Activated CD8-positive, alpha-beta T cell treated with anti-CD3 and anti-CD28 coated beads for 36 hours (primary cell): ENCODE measurements at regions not wholly inside any gene's neighbourhood (a gene's known extent, or its start where the extent isn't known, plus 50 kb on each side); places are given as distances from the start of the nearest gene placed in this dataset.

Experiments used
- ATAC-seq: fragments of 200-7000 bp; cut with Tn5 transposase; one replicate; pipeline ENCODE4 v1.10.0; 2021; ENCODE audit warnings: mild to moderate bottlenecking, moderate library complexity
- CTCF ChIA-PET: fragments of 350-600 bp; sonication (Branson Sonifier 250); formaldehyde crosslinking; loops from one replicate; lab custom pipeline; 2021; ENCODE audit warnings: antibody characterized with exemption; lab: Charles Lee
- POLR2A ChIA-PET: fragments of 350-600 bp; sonication (Branson Sonifier 250); formaldehyde crosslinking; loops from one replicate; lab custom pipeline; 2021; ENCODE audit warnings: antibody characterized with exemption; lab: Charles Lee
- DNase-seq: peaks from one replicate; pipeline ENCODE4 v3.0.0-alpha.2; 2020
- H3K27ac Mint-ChIP-seq: one replicate; pipeline ENCODE4 v1.8.0; 2021; ENCODE audit warnings: mild to moderate bottlenecking, mixed read lengths
- H3K27me3 Mint-ChIP-seq: one replicate; pipeline ENCODE4 v1.8.0; 2021; ENCODE audit warnings: mixed read lengths
- H3K36me3 Mint-ChIP-seq: one replicate; pipeline ENCODE4 v1.8.0; 2021; ENCODE audit warnings: low read depth, mixed read lengths
- H3K4me1 Mint-ChIP-seq: one replicate; pipeline ENCODE4 v1.8.0; 2021; ENCODE audit warnings: low read depth, mixed read lengths
- H3K4me3 Mint-ChIP-seq: one replicate; pipeline ENCODE4 v1.8.0; 2021; ENCODE audit warnings: mild to moderate bottlenecking, moderate library complexity, mixed read lengths
- H3K9me3 Mint-ChIP-seq: one replicate; pipeline ENCODE4 v1.8.0; 2021; ENCODE audit warnings: mixed read lengths
- intact Hi-C: fragments of 100-400 bp; cut with micrococcal nuclease; formaldehyde crosslinking; loops from one replicate; pipeline ENCODE4 v1.10.0; 2022
- TF ChIP-seq, protein P1 (sequence below): fragments of 200-600 bp; IDR thresholded peaks from one replicate; pipeline ENCODE4 v1.8.0; 2022; ENCODE audit warnings: antibody characterized with exemption, mild to moderate bottlenecking

DNA sequence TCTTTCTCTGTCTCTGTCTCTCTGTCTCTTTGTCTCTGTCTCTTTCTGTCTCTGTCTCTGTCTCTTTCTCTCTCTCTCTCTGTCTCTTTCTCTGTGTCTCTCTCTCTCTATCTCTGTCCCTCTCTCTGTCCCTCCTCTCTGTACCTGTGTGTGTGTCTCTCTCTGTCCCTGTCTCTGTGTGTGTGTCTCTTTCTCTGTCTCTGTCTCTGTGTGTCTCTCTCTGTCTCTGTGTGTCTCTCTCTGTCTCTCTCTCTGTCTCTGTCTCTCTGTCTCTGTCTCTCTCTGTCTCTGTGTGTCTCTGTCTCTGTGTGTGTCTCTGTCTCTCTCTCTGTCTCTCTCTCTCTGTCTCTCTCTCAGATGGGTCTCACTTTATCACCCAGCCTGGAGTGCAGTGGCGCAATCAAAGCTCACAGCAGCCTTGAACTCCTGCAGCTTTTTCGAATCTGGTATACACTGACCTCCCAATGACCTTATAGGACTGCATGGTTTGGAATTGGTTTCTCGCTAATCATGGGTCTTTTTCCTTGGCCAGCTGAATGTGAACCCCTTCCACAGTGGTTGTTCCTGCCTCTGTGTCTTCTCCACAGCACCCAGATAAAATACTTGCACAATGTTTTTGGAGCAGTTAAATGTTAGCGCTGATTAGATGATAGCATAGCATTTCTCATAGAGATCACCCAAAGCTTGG, 102.6 kb upstream of the KLHL25 start:
- intact Hi-C loops: no loop called here
- peaks cover 19% of the 10 kb centered on the region for H3K27me3 Mint-ChIP-seq
- DNase-seq (no peak), ATAC-seq (no peak)
- H3K4me3 Mint-ChIP-seq: no peak overlapping the region
- no peaks in the 10 kb centered on the region for H3K4me1 Mint-ChIP-seq
- TF ChIP-seq, protein P1, sequence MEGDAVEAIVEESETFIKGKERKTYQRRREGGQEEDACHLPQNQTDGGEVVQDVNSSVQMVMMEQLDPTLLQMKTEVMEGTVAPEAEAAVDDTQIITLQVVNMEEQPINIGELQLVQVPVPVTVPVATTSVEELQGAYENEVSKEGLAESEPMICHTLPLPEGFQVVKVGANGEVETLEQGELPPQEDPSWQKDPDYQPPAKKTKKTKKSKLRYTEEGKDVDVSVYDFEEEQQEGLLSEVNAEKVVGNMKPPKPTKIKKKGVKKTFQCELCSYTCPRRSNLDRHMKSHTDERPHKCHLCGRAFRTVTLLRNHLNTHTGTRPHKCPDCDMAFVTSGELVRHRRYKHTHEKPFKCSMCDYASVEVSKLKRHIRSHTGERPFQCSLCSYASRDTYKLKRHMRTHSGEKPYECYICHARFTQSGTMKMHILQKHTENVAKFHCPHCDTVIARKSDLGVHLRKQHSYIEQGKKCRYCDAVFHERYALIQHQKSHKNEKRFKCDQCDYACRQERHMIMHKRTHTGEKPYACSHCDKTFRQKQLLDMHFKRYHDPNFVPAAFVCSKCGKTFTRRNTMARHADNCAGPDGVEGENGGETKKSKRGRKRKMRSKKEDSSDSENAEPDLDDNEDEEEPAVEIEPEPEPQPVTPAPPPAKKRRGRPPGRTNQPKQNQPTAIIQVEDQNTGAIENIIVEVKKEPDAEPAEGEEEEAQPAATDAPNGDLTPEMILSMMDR: no peak
- ChIA-PET POLR2A (interaction anchor here (1.0 kb wide), 1 partner anchor 53 kb away, joined by 3 read pairs; no protein-coding TSS in a partner anchor), CTCF (interaction anchor here (1.1 kb wide), 1 partner anchor 38 kb away, joined by 3 read pairs; no protein-coding TSS in a partner anchor)
- H3K27ac Mint-ChIP-seq: no peak overlapping the region
- H3K9me3 Mint-ChIP-seq: no peaks in the 10 kb centered on the region
- no peaks in the 10 kb centered on the region for H3K36me3 Mint-ChIP-seq

DNA sequence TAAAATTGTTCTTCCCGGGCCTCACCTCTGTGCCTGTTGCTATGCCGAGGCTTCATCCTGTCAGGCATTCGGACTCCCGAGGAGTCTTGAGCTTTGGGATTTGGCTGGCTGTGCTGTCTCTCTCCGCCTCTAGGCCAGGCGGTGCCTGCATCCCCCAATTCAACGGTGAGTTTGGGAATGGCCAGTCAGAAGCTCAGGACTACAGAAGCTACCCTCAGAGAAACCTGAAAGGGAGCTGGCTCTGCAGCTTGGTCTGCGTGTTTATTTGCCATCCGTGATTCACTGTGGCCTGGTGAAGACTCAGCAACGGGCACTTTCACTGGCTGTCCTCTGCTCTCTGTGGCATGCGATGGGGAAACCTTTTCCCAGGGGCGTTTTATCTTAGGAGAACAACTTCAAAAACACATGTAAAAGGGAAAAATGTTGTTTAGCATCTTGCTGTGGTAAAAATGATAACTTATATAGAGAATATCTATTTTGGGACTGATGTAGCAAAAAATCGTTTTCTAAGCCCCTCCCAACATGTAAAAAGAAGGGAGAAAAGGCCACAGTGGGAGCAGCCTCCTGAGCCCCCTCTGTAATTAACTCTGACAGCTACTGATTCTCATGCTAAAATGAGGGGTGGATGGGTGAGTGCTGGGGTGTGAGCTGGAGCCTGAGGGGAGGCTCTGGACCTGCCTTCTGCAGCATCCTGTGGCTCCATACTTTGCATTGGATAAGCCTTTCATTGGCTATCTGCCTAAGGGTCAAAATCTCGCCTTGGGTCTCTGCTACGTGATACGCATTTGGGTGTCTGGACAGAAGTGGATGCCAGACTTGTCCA, 103.4 kb upstream of the KLHL25 start:
- Mint-ChIP-seq H3K4me3 (no peak overlapping the region), H3K27me3 (peaks cover 19% of the 10 kb centered on the region), H3K36me3 (no peaks in the 10 kb centered on the region), H3K4me1 (no peaks in the 10 kb centered on the region), H3K27ac (no peak overlapping the region), H3K9me3 (no peaks in the 10 kb centered on the region)
- intact Hi-C loops: no loop called here
- TF ChIP-seq, protein P1: no peak
- POLR2A ChIA-PET: interaction anchor here (1.0 kb wide), 1 partner anchor 54 kb away, joined by 3 read pairs; no protein-coding TSS in a partner anchor
- CTCF ChIA-PET: interaction anchor here (1.1 kb wide), 1 partner anchor 39 kb away, joined by 3 read pairs; no protein-coding TSS in a partner anchor
- ATAC-seq (no peak), DNase-seq (no peak)

DNA sequence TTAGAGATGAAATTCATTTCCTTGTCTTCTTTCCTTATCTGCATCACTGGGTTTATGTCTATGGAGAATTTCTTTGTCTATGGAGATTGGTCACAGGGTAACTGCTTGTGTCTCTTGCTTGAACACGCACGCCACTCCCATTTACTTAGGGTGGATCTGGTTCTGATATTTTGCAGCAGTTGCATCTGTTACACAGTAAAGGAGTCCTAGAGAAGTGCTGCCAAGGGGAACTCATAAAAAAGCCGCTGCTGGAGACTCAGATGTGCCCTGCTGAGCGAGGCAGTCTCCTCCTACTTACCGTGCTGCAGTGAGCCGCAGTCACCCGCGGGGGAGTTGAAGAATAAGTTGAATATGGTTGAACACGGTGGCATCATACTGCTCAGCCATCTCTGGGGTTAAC, 105.2 kb upstream of the KLHL25 start:
- Mint-ChIP-seq H3K27me3 (peaks cover 16% of the 10 kb centered on the region), H3K27ac (no peak overlapping the region), H3K4me3 (no peak overlapping the region), H3K9me3 (no peaks in the 10 kb centered on the region), H3K36me3 (no peaks in the 10 kb centered on the region), H3K4me1 (no peaks in the 10 kb centered on the region)
- intact Hi-C loops: no loop called here
- TF ChIP-seq, protein P1: no peak
- ChIA-PET CTCF (no interaction called here), POLR2A (interaction anchor here (1.2 kb wide), 1 partner anchor 317 kb away, joined by 3 read pairs; no protein-coding TSS in a partner anchor)
- ATAC-seq: no peak
- DNase-seq: no peak

DNA sequence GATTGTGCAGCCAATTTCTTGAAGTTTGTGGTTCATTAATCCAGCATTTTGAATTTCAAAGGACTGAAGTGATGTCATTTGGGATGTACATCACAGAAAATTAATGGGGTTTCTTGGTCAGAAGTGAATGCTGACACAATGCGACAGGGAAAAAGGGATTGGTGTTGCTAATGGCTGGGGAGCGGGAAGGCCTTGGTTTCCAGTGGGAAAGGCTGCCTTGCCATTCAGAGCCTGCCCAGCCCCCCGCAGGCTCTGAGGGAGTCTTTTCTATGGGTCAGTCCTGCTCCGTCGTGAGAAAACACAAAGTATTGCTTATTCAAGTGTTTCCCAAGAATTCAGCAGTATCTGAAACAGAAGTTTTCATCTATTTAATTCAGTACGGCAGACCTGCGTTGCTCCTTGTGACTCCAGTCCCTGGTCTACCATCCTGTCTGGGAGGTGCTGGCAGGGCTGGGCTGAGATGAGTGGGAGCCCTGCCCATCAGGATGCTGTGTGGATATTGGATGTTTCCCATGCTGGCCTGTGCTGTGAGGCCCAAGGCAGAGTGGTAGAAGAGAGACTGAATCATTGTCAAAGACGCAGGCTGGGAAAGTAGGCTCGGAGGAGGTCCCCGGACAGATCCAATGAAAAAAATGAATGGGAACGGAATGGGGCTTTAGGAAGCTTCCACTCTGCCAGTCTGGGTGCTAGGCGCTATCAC, 111.2 kb upstream of the KLHL25 start:
- TF ChIP-seq, protein P1: no peak
- no peak for ATAC-seq
- intact Hi-C loops: no loop called here

More for the DNA sequence above, 111.2 kb upstream of the KLHL25 start:
- ChIA-PET POLR2A (no interaction called here), CTCF (no interaction called here)
- Mint-ChIP-seq H3K27ac (no peak overlapping the region), H3K9me3 (no peaks in the 10 kb centered on the region), H3K27me3 (peaks cover 10% of the 10 kb centered on the region), H3K4me3 (no peak overlapping the region), H3K36me3 (no peaks in the 10 kb centered on the region), H3K4me1 (no peaks in the 10 kb centered on the region)
- DNase-seq: no peak
